ENCODE measurements at regions not wholly inside any gene's neighbourhood (a gene's known extent, or its start where the extent isn't known, plus 50 kb on each side); places are given as distances from the start of the nearest gene placed in this dataset.

DNA sequence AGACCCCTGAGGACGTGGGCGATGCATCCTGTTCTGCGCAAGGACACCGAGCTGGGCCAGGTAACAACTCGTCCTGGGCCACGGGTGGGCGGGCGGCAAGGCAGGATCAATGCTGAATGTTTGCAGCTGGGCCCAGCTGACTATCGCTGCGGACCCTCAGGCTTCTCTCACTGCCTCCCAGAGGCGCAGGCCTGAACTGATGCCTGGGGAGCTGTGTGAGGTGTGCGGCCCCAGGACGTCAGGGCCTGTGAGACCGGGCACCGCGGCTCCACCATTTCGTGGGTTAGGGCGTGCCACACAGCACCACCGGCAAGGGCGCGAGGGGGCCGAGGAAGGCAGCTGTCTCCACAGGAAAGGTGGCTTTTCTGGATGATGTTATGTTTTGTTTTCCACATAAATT, 307.4 kb downstream of the NDUFA10 start:
- 91% methylated on average over 22 of the region's 22 CpGs for WGBS
- H3K36me3 ChIP-seq (ENCODE audit: control insufficient read depth in 4 of 4, insufficient read depth in 3 of 4, low read depth in 1 of 4, low read length in 3 of 4) = no peaks in the 10 kb centered on the region
- H3K4me3 ChIP-seq (ENCODE audit: low read depth in 1 of 3, low read length in 3 of 3) = no peak overlapping the region
- no peak overlapping the region for H3K9ac ChIP-seq (ENCODE audit: low read depth in 1 of 2, low read length in 2 of 2)
- no peak for DNase-seq (ENCODE audit: low spot score)
- peaks cover 6 to 20% (median 10%) of the 10 kb centered on the region in 4 donors for H3K9me3 ChIP-seq (ENCODE audit: control insufficient read depth in 4 of 4, low read length in 3 of 4)
- TF ChIP-seq, protein P1, sequence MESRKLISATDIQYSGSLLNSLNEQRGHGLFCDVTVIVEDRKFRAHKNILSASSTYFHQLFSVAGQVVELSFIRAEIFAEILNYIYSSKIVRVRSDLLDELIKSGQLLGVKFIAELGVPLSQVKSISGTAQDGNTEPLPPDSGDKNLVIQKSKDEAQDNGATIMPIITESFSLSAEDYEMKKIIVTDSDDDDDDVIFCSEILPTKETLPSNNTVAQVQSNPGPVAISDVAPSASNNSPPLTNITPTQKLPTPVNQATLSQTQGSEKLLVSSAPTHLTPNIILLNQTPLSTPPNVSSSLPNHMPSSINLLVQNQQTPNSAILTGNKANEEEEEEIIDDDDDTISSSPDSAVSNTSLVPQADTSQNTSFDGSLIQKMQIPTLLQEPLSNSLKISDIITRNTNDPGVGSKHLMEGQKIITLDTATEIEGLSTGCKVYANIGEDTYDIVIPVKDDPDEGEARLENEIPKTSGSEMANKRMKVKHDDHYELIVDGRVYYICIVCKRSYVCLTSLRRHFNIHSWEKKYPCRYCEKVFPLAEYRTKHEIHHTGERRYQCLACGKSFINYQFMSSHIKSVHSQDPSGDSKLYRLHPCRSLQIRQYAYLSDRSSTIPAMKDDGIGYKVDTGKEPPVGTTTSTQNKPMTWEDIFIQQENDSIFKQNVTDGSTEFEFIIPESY (IDR thresholded peaks at IDR 0.05) = no peak
- TF ChIP-seq TAF1 (conservative IDR thresholded peaks at IDR 0.05) (no peak), HNF4G (IDR thresholded peaks at IDR 0.05) (no peak), YY1 (IDR thresholded peaks at IDR 0.05) (no peak), REST (IDR thresholded peaks at IDR 0.05) (no peak), RXRA (IDR thresholded peaks at IDR 0.05) (no peak), EGR1 (IDR thresholded peaks at IDR 0.05; ENCODE audit: low read depth in 2 of 2) (no peak), FOXA1 (IDR thresholded peaks at IDR 0.05) (no peak)
- TF ChIP-seq, protein P2, sequence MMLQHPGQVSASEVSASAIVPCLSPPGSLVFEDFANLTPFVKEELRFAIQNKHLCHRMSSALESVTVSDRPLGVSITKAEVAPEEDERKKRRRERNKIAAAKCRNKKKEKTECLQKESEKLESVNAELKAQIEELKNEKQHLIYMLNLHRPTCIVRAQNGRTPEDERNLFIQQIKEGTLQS (IDR thresholded peaks at IDR 0.05) = no peak
- H3K4me1 ChIP-seq (ENCODE audit: control insufficient read depth in 4 of 4, insufficient read depth in 4 of 4, low read length in 3 of 4) = no peaks in the 10 kb centered on the region
- peaks cover 0 to 2% (median 0%) of the 10 kb centered on the region in 4 donors for H3K27me3 ChIP-seq (ENCODE audit: control insufficient read depth in 4 of 4, insufficient read depth in 4 of 4, low read length in 3 of 4)
- H3K27ac ChIP-seq (ENCODE audit: low read depth in 1 of 2, low read length in 2 of 2) = no peak overlapping the region

GRCh38 chr2:239717319-239717675, 307.8 kb downstream of the NDUFA10 start:
- no peaks in the 10 kb centered on the region for H3K36me3 ChIP-seq (ENCODE audit: control insufficient read depth in 4 of 4, insufficient read depth in 3 of 4, low read depth in 1 of 4, low read length in 3 of 4)
- no peak for TF ChIP-seq RAD21 (IDR thresholded peaks at IDR 0.05)
- no peak for TF ChIP-seq REST (IDR thresholded peaks at IDR 0.05)
- TF ChIP-seq FOXA1 (IDR thresholded peaks at IDR 0.05) = no peak
- TF ChIP-seq YY1 (IDR thresholded peaks at IDR 0.05) = no peak
- TF ChIP-seq EGR1 (IDR thresholded peaks at IDR 0.05; ENCODE audit: low read depth in 2 of 2) = no peak
- TF ChIP-seq, protein P3, sequence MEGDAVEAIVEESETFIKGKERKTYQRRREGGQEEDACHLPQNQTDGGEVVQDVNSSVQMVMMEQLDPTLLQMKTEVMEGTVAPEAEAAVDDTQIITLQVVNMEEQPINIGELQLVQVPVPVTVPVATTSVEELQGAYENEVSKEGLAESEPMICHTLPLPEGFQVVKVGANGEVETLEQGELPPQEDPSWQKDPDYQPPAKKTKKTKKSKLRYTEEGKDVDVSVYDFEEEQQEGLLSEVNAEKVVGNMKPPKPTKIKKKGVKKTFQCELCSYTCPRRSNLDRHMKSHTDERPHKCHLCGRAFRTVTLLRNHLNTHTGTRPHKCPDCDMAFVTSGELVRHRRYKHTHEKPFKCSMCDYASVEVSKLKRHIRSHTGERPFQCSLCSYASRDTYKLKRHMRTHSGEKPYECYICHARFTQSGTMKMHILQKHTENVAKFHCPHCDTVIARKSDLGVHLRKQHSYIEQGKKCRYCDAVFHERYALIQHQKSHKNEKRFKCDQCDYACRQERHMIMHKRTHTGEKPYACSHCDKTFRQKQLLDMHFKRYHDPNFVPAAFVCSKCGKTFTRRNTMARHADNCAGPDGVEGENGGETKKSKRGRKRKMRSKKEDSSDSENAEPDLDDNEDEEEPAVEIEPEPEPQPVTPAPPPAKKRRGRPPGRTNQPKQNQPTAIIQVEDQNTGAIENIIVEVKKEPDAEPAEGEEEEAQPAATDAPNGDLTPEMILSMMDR (IDR thresholded peaks at IDR 0.05; ENCODE audit: low read depth, low read length, missing input control) = no peak
- TF ChIP-seq, protein P1 (IDR thresholded peaks at IDR 0.05) = no peak
- TF ChIP-seq HNF4A (conservative IDR thresholded peaks at IDR 0.05) = no peak
- no peak for TF ChIP-seq GABPA (IDR thresholded peaks at IDR 0.05 in 1 of 2, conservative IDR thresholded peaks at IDR 0.05 in 1 of 2)
- TF ChIP-seq, protein P2 (IDR thresholded peaks at IDR 0.05) = no peak
- no peak for TF ChIP-seq JUND (IDR thresholded peaks at IDR 0.05)
- TF ChIP-seq TAF1 (conservative IDR thresholded peaks at IDR 0.05) = no peak
- TF ChIP-seq, protein P4, sequence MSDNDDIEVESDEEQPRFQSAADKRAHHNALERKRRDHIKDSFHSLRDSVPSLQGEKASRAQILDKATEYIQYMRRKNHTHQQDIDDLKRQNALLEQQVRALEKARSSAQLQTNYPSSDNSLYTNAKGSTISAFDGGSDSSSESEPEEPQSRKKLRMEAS (IDR thresholded peaks at IDR 0.05) = no peak
- no peak for TF ChIP-seq NR2F2 (IDR thresholded peaks at IDR 0.05)
- no peak for TF ChIP-seq FOXA2 (IDR thresholded peaks at IDR 0.05)
- no peak for TF ChIP-seq RXRA (IDR thresholded peaks at IDR 0.05)
- TF ChIP-seq SP1 (IDR thresholded peaks at IDR 0.05) = no peak
- no peak for TF ChIP-seq HNF4G (IDR thresholded peaks at IDR 0.05)
- no peak overlapping the region for H3K4me3 ChIP-seq (ENCODE audit: low read depth in 1 of 3, low read length in 3 of 3)
- peaks cover 0 to 2% (median 0%) of the 10 kb centered on the region in 4 donors for H3K27me3 ChIP-seq (ENCODE audit: control insufficient read depth in 4 of 4, insufficient read depth in 4 of 4, low read length in 3 of 4)
- WGBS = 68% methylated on average over 3 of the region's 3 CpGs
- H3K4me1 ChIP-seq (ENCODE audit: control insufficient read depth in 4 of 4, insufficient read depth in 4 of 4, low read length in 3 of 4) = no peaks in the 10 kb centered on the region
- no peak for DNase-seq (ENCODE audit: low spot score)
- H3K9me3 ChIP-seq (ENCODE audit: control insufficient read depth in 4 of 4, low read length in 3 of 4) = peaks cover 10 to 20% (median 13%) of the 10 kb centered on the region in 4 donors
- H3K27ac ChIP-seq (ENCODE audit: low read depth in 1 of 2, low read length in 2 of 2) = no peak overlapping the region
- no peak overlapping the region for H3K9ac ChIP-seq (ENCODE audit: low read depth in 1 of 2, low read length in 2 of 2)

Data from liver (tissue), 8 donors.